GM18520 (cell line): ENCODE measurements at regions not wholly inside any gene's neighbourhood (a gene's known extent, or its start where the extent isn't known, plus 50 kb on each side); places are given as distances from the start of the nearest gene placed in this dataset.
"Not testable (repeated sequence)": the region's sequence is repeated elsewhere in the genome, so short reads cannot be mapped to it uniquely, and the experiment has no call there.

Experiments
- ATAC-seq: cut with Tn5 transposase; IDR thresholded peaks from one replicate; pipeline ENCODE4 v1.9.1; 2021; ENCODE audit not compliant: unreplicated experiment

GRCh38 chr4:59583845-59584568, 1616.1 kb upstream of the ADGRL3 start:
- ATAC-seq = no peak

- no peak for ATAC-seq
Measured at GRCh38 chr4:59597536-59598329, 1602.4 kb upstream of the ADGRL3 start.

GRCh38 chr4:59598330-59598618, 1601.9 kb upstream of the ADGRL3 start:
- no peak for ATAC-seq

GRCh38 chr4:59608466-59608865, 1591.7 kb upstream of the ADGRL3 start:
- ATAC-seq = no peak

- ATAC-seq = no peak
Measured at GRCh38 chr4:59612235-59612634, 1587.9 kb upstream of the ADGRL3 start.

GRCh38 chr4:59615316-59615715, 1584.8 kb upstream of the ADGRL3 start:
- no peak for ATAC-seq

GRCh38 chr4:59629348-59629747, 1570.8 kb upstream of the ADGRL3 start:
- ATAC-seq = no peak

GRCh38 chr4:59630235-59630634, 1569.9 kb upstream of the ADGRL3 start:
- no peak for ATAC-seq

- no peak for ATAC-seq
Measured at GRCh38 chr4:59630922-59631321, 1569.2 kb upstream of the ADGRL3 start.

- ATAC-seq = no peak
Measured at GRCh38 chr4:59637596-59637995, 1562.5 kb upstream of the ADGRL3 start.

GRCh38 chr4:59643682-59644081, 1556.4 kb upstream of the ADGRL3 start:
- ATAC-seq = no peak

- no peak for ATAC-seq
Measured at GRCh38 chr4:59644765-59645164, 1555.4 kb upstream of the ADGRL3 start.

GRCh38 chr4:59646082-59646481, 1554.0 kb upstream of the ADGRL3 start:
- ATAC-seq = no peak

- no peak for ATAC-seq
Measured at GRCh38 chr4:59647011-59647410, 1553.1 kb upstream of the ADGRL3 start.

GRCh38 chr4:59647500-59647899, 1552.6 kb upstream of the ADGRL3 start:
- ATAC-seq = no peak

GRCh38 chr4:59650861-59651260, 1549.3 kb upstream of the ADGRL3 start:
- ATAC-seq = no peak

- no peak for ATAC-seq
Measured at GRCh38 chr4:59655996-59656395, 1544.1 kb upstream of the ADGRL3 start.

GRCh38 chr4:59664771-59665170, 1535.4 kb upstream of the ADGRL3 start:
- no peak for ATAC-seq

GRCh38 chr4:59666645-59667044, 1533.5 kb upstream of the ADGRL3 start:
- ATAC-seq = no peak

- no peak for ATAC-seq
Measured at GRCh38 chr4:59671037-59671436, 1529.1 kb upstream of the ADGRL3 start.

GRCh38 chr4:59676389-59676788, 1523.7 kb upstream of the ADGRL3 start:
- ATAC-seq = no peak

- ATAC-seq = not testable (repeated sequence)
Measured at GRCh38 chr4:59676992-59677391, 1523.1 kb upstream of the ADGRL3 start.

GRCh38 chr4:59685626-59686025, 1514.5 kb upstream of the ADGRL3 start:
- no peak for ATAC-seq
